HCT116 (cell line): ENCODE measurements at regions not wholly inside any gene's neighbourhood (a gene's known extent, or its start where the extent isn't known, plus 50 kb on each side); places are given as distances from the start of the nearest gene placed in this dataset.

ENCODE experiments used
- ATAC-seq: fragments of 200-7000 bp; cut with Tn5 transposase; 2 replicates; pipeline ENCODE4 v1.9.1; 2020; ENCODE audit warnings: mild to moderate bottlenecking, moderate library complexity
- BruUV-seq: library from RNA; stranded (reverse); fragments of 400-500 nt; replicated peaks from 2 replicates; lab custom pipeline; 2021; lab: Mats Ljungman, UMichigan
- CTCF ChIA-PET: fragments of 300-600 bp; sonication (Branson Sonifier 250); formaldehyde crosslinking; loops from one replicate; lab custom pipeline; 2021; ENCODE audit warnings: antibody characterized with exemption; lab: Charles Lee
- POLR2A ChIA-PET: fragments of 300-600, 350-600 bp; sonication (Branson Sonifier 250); formaldehyde crosslinking; loops from one replicate; lab custom pipeline; 2021; ENCODE audit warnings: antibody characterized with exemption; lab: Charles Lee
- RAD21 ChIA-PET, 2 experiments: fragments of 300-600 bp; sonication (Branson Sonifier 250); formaldehyde crosslinking; loops; one replicate each; lab custom pipeline; 2023; ENCODE audit warnings: low total read pairs in 2 of 2; ENCODE audit not compliant: uncharacterized antibody in 2 of 2, unreplicated experiment in 2 of 2, low non-redundant PET in 1 of 2; lab: Charles Lee
- DNase-seq: peaks from one replicate; pipeline ENCODE4 v3.0.0-alpha.2; 2010; ENCODE audit warnings: low read depth, low spot score
- H2AFZ ChIP-seq: fragments of 200-600 bp; shearing (Covaris generic), sonication (generic); 2 replicates; pipeline ENCODE4 v1.6.1; 2017; ENCODE audit warnings: low read depth, mixed run types, mixed read lengths, antibody characterized with exemption, low read length; ENCODE audit not compliant: poor library complexity, severe bottlenecking
- H3K27ac ChIP-seq: 2 replicates; pipeline ENCODE4 v1.5.1; 2012; ENCODE audit warnings: low read depth, low read length
- H3K27me3 ChIP-seq: fragments of 200-600 bp; sonication (generic); 2 replicates; pipeline ENCODE4 v1.6.1; 2016; ENCODE audit warnings: mixed run types, low read length, mixed read lengths; ENCODE audit not compliant: insufficient read depth
- H3K36me3 ChIP-seq, 2 experiments: fragments of 200-500 bp in 1 of 2; fragments of 200-600 bp in 1 of 2; sonication (Bioruptor generic) in 1 of 2; sonication (generic) in 1 of 2; 2 replicates each; pipeline versions ENCODE4 v1.5.1 to v1.6.1; 2014 to 2016; ENCODE audit warnings: low read length in 2 of 2, inconsistent platforms in 1 of 2, mixed read lengths in 1 of 2, mixed run types in 1 of 2; ENCODE audit not compliant: insufficient read depth in 2 of 2, control insufficient read depth in 1 of 2
- H3K4me1 ChIP-seq, 2 experiments: fragments of 200-600 bp in 1 of 2; sonication (generic) in 1 of 2; 2 replicates each; pipeline versions ENCODE4 v1.5.1 to v1.6.1; 2012 to 2017; ENCODE audit warnings: low read length in 2 of 2, inconsistent platforms in 1 of 2, mild to moderate bottlenecking in 1 of 2, mixed read lengths in 1 of 2, mixed run types in 1 of 2, moderate library complexity in 1 of 2; ENCODE audit not compliant: insufficient read depth in 2 of 2, control insufficient read depth in 1 of 2
- H3K4me2 ChIP-seq: fragments of 200-600 bp; sonication (generic); 2 replicates; pipeline ENCODE4 v1.6.1; 2017; ENCODE audit warnings: mixed run types, low read length, mixed read lengths
- H3K4me3 ChIP-seq, 2 experiments: fragments of 200-600 bp in 1 of 2; sonication (generic) in 1 of 2; replicated peaks in 1 of 2; 2 replicates each; pipeline ENCODE4 v1.5.1; 2011 to 2016; ENCODE audit warnings: low read length in 2 of 2, control low read depth in 1 of 2, low read depth in 1 of 2, mild to moderate bottlenecking in 1 of 2, mixed read lengths in 1 of 2, mixed run types in 1 of 2
- H3K79me2 ChIP-seq: fragments of 200-600 bp; sonication (generic); 2 replicates; pipeline ENCODE4 v1.6.1; 2017; ENCODE audit warnings: mild to moderate bottlenecking, mixed run types, low read length, moderate library complexity, mixed read lengths; ENCODE audit not compliant: insufficient read depth
- H3K9ac ChIP-seq: fragments of 200-600 bp; sonication (generic); 2 replicates; pipeline ENCODE4 v1.6.1; 2016; ENCODE audit warnings: low read length, mixed read lengths
- H3K9me2 ChIP-seq: fragments of 200-600 bp; sonication (generic), shearing (Covaris generic); 2 replicates; pipeline ENCODE4 v1.6.1; 2017; ENCODE audit warnings: mixed run types, mild to moderate bottlenecking, moderate library complexity; ENCODE audit not compliant: insufficient read depth
- H3K9me3 ChIP-seq, 2 experiments: fragments of 200-500 bp in 1 of 2; fragments of 200-600 bp in 1 of 2; sonication (Bioruptor generic) in 1 of 2; sonication (generic) in 1 of 2; 2 replicates each; pipeline ENCODE4 v1.6.1; 2014 to 2017; ENCODE audit warnings: low read length in 2 of 2, mixed read lengths in 2 of 2, inconsistent platforms in 1 of 2, low read depth in 1 of 2, mild to moderate bottlenecking in 1 of 2, mixed run types in 1 of 2, moderate library complexity in 1 of 2; ENCODE audit not compliant: control insufficient read depth in 1 of 2, insufficient read depth in 1 of 2
- H4K20me1 ChIP-seq: fragments of 200-600 bp; sonication (generic), shearing (Covaris generic); 2 replicates; pipeline ENCODE4 v1.6.1; 2017; ENCODE audit warnings: mixed run types, mild to moderate bottlenecking, moderate library complexity; ENCODE audit not compliant: insufficient read depth
- CBX3 ChIP-seq: IDR thresholded peaks from 2 replicates; pipeline ENCODE4 v1.6.1; 2012; ENCODE audit warnings: low read depth
- EZH2 ChIP-seq: fragments of 200-600 bp; sonication (generic); IDR thresholded peaks from 2 replicates; pipeline ENCODE4 v1.6.1; 2017; ENCODE audit warnings: antibody characterized with exemption, mixed run types
- POLR2A ChIP-seq: IDR thresholded peaks from 2 replicates; pipeline ENCODE4 v1.7.0; 2011; ENCODE audit warnings: borderline replicate concordance; ENCODE audit not compliant: insufficient read depth, insufficient read length; ENCODE audit errors: extremely low read depth
- POLR2AphosphoS5 ChIP-seq: IDR thresholded peaks from 2 replicates; pipeline ENCODE4 v1.6.1; 2011; ENCODE audit warnings: mild to moderate bottlenecking, low read depth, low read length, moderate library complexity
- SRF ChIP-seq: IDR thresholded peaks from 2 replicates; pipeline ENCODE4 v1.6.1; 2012; ENCODE audit warnings: low read depth
- ZBTB33 ChIP-seq: IDR thresholded peaks from 2 replicates; pipeline ENCODE4 v1.6.1; 2011; ENCODE audit warnings: mild to moderate bottlenecking, low read length, moderate library complexity; ENCODE audit not compliant: insufficient replicate concordance; ENCODE audit errors: extremely low read depth
- ZFX ChIP-seq: fragments of 450-650 bp; IDR thresholded peaks from 2 replicates; pipeline ENCODE4 v1.6.1; 2017
- ZNF274 ChIP-seq: fragments of 200-500 bp; sonication (Bioruptor generic); IDR thresholded peaks from 2 replicates; pipeline ENCODE4 v1.6.1; 2014; ENCODE audit warnings: mild to moderate bottlenecking, low read depth, low read length, inconsistent platforms
- intact Hi-C: fragments of 100-400 bp; cut with micrococcal nuclease; formaldehyde crosslinking; loops from 2 replicates; pipeline ENCODE4 v1.10.0; 2022
- TF ChIP-seq, protein P1 (sequence below): IDR thresholded peaks from 2 replicates; pipeline ENCODE4 v1.6.1; 2012

GRCh38 chr15:95834028-95834804 is 496.3 kb upstream of the NR2F2 start:
- CTCF ChIA-PET, result no interaction called here
- no TSS peak for BruUV-seq
- ATAC-seq, result no peak

More at GRCh38 chr15:95834028-95834804, 496.3 kb upstream of the NR2F2 start:
- no peaks in the 10 kb centered on the region for H3K36me3 ChIP-seq
- POLR2A ChIA-PET, result interaction anchor here (0.7 kb wide), 1 partner anchor 172 kb away, joined by 3 read pairs; no protein-coding TSS in a partner anchor
- H4K20me1 ChIP-seq, result no peaks in the 10 kb centered on the region
- intact Hi-C loops, result no loop called here
- H3K9ac ChIP-seq, result no peak overlapping the region
- no peak for DNase-seq
- H3K9me3 ChIP-seq, result no peaks in the 10 kb centered on the region
- H3K79me2 ChIP-seq, result no peaks in the 10 kb centered on the region
- H3K27me3 ChIP-seq, result no peaks in the 10 kb centered on the region
- H3K27ac ChIP-seq, result no peak overlapping the region
- H3K9me2 ChIP-seq, result no peaks in the 10 kb centered on the region
- TF ChIP-seq ZBTB33 (no peak), EZH2 (no peak), POLR2AphosphoS5 (no peak), ZFX (no peak), CBX3 (no peak), ZNF274 (no peak), SRF (no peak), POLR2A (no peak)
- TF ChIP-seq, protein P1, sequence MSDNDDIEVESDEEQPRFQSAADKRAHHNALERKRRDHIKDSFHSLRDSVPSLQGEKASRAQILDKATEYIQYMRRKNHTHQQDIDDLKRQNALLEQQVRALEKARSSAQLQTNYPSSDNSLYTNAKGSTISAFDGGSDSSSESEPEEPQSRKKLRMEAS, result no peak
- H3K4me1 ChIP-seq, result no peaks in the 10 kb centered on the region
- no peak overlapping the region for H2AFZ ChIP-seq
- RAD21 ChIA-PET, result interaction anchor here in 1 of 2 experiments (0.6 kb wide), 1 partner anchor 493 kb away, joined by 3 read pairs; no protein-coding TSS in a partner anchor
- H3K4me2 ChIP-seq, result no peak overlapping the region
- no peak overlapping the region for H3K4me3 ChIP-seq
